ENCODE measurements at regions not wholly inside any gene's neighbourhood (a gene's known extent, or its start where the extent isn't known, plus 50 kb on each side); places are given as distances from the start of the nearest gene placed in this dataset.
A peak's percentile ranks its signal among the peaks of the same experiment; 100 is the strongest.

GRCh38 chr2:516131-516530 lies 161.1 kb downstream of the TMEM18 start:
- no peak overlapping the region for H2AFZ ChIP-seq (ENCODE audit: control insufficient read depth, low read depth, low read length)
- H3K9ac ChIP-seq (ENCODE audit: control insufficient read depth, insufficient read depth, low read length) = no peak overlapping the region
- no peaks in the 10 kb centered on the region for H4K20me1 ChIP-seq (ENCODE audit: control insufficient read depth, insufficient read depth)
- H3K9me3 ChIP-seq (replicated peaks; ENCODE audit: control insufficient read depth, insufficient read depth, low read length) = no peaks in the 10 kb centered on the region
- TF ChIP-seq BCL3 (IDR thresholded peaks at IDR 0.05; ENCODE audit: borderline replicate concordance, insufficient read depth, low read depth, low read length, poor library complexity, severe bottlenecking) (peak; percentile 32), CHD2 (IDR thresholded peaks at IDR 0.05; ENCODE audit: borderline replicate concordance, low read depth, low read length) (no peak)
- no TSS peak for BruUV-seq (replicated peaks)
- in situ Hi-C loops (cut with MboI) (no loop called here), intact Hi-C loops (cut with micrococcal nuclease; ENCODE audit: unreplicated experiment) (no loop called here)
- POLR2A ChIA-PET = no interaction called here
- no peak for DNase-seq (ENCODE audit: low read depth, low spot score)
- no peak for FAIRE-seq
- H3K4me3 ChIP-seq = no peak overlapping the region
- H3K27me3 ChIP-seq (replicated peaks in 1 of 2; ENCODE audit: control insufficient read depth in 2 of 2, insufficient read depth in 2 of 2, low read length in 1 of 2) = no peaks in the 10 kb centered on the region; a peak in 1 of 4 replicates
- ATAC-seq = no peak
- SMC1A ChIA-PET (ENCODE audit: uncharacterized antibody, unreplicated experiment) = no interaction called here
- WGBS (ENCODE audit: insufficient coverage, insufficient replicate concordance, low lambda C conversion rate, missing lambda C conversion rate) = 30% methylated on average over 7 of the region's 7 CpGs
- CTCF ChIA-PET = no interaction called here
- RAD21 ChIA-PET (ENCODE audit: unreplicated experiment) = no interaction called here
- H3K4me1 ChIP-seq (ENCODE audit: control insufficient read depth, insufficient read depth, low read length) = no peaks in the 10 kb centered on the region
- no peak overlapping the region for H3K4me2 ChIP-seq (ENCODE audit: control insufficient read depth, insufficient read depth)
- no peaks in the 10 kb centered on the region for H3K36me3 ChIP-seq (ENCODE audit: control insufficient read depth in 2 of 2, insufficient read depth in 2 of 2, low read length in 1 of 2)
- H3K27ac ChIP-seq (ENCODE audit: control insufficient read depth, insufficient read depth) = no peak overlapping the region
- H3K79me2 ChIP-seq (ENCODE audit: control insufficient read depth, insufficient read depth, low read length) = no peaks in the 10 kb centered on the region

- no peaks in the 10 kb centered on the region for H3K9me3 ChIP-seq (replicated peaks; ENCODE audit: control insufficient read depth, insufficient read depth, low read length)
- H3K36me3 ChIP-seq (ENCODE audit: control insufficient read depth in 2 of 2, insufficient read depth in 2 of 2, low read length in 1 of 2) = no peaks in the 10 kb centered on the region
- 63% methylated on average over 3 of the region's 3 CpGs for WGBS (ENCODE audit: insufficient coverage, insufficient replicate concordance, low lambda C conversion rate, missing lambda C conversion rate)
- ATAC-seq (no peak), DNase-seq (ENCODE audit: low read depth, low spot score) (no peak), FAIRE-seq (no peak)
- H4K20me1 ChIP-seq (ENCODE audit: control insufficient read depth, insufficient read depth) = no peaks in the 10 kb centered on the region
- TF ChIP-seq ASH2L (IDR thresholded peaks at IDR 0.05; ENCODE audit: borderline replicate concordance, low read depth) (no peak), TCF12 (IDR thresholded peaks at IDR 0.05; ENCODE audit: low read depth, low read length) (no peak), IKZF2 (IDR thresholded peaks at IDR 0.05) (no peak), POU2F2 (IDR thresholded peaks at IDR 0.05; ENCODE audit: borderline replicate concordance, low read depth, low read length) (no peak)
- ChIA-PET SMC1A (ENCODE audit: uncharacterized antibody, unreplicated experiment) (no interaction called here), CTCF (no interaction called here), RAD21 (ENCODE audit: unreplicated experiment) (no interaction called here), POLR2A (no interaction called here)
- no peak overlapping the region for H3K27ac ChIP-seq (ENCODE audit: control insufficient read depth, insufficient read depth)
- H2AFZ ChIP-seq (ENCODE audit: control insufficient read depth, low read depth, low read length) = no peak overlapping the region
- no peak overlapping the region for H3K4me3 ChIP-seq
- no peaks in the 10 kb centered on the region; a peak in 1 of 4 replicates for H3K27me3 ChIP-seq (replicated peaks in 1 of 2; ENCODE audit: control insufficient read depth in 2 of 2, insufficient read depth in 2 of 2, low read length in 1 of 2)
- H3K4me2 ChIP-seq (ENCODE audit: control insufficient read depth, insufficient read depth) = no peak overlapping the region
- in situ Hi-C loops (cut with MboI) = no loop called here
- H3K4me1 ChIP-seq (ENCODE audit: control insufficient read depth, insufficient read depth, low read length) = no peaks in the 10 kb centered on the region
- H3K79me2 ChIP-seq (ENCODE audit: control insufficient read depth, insufficient read depth, low read length) = no peaks in the 10 kb centered on the region
- H3K9ac ChIP-seq (ENCODE audit: control insufficient read depth, insufficient read depth, low read length) = no peak overlapping the region
- intact Hi-C loops (cut with micrococcal nuclease; ENCODE audit: unreplicated experiment) = no loop called here
- BruUV-seq (replicated peaks) = no TSS peak
Observed at GRCh38 chr2:515441-516127, 161.6 kb downstream of the TMEM18 start.

Measured in GM12878 (cell line).